HG03354 (cell line): ENCODE measurements at regions not wholly inside any gene's neighbourhood (a gene's known extent, or its start where the extent isn't known, plus 50 kb on each side); places are given as distances from the start of the nearest gene placed in this dataset.

Source experiments
- ATAC-seq: cut with Tn5 transposase; IDR thresholded peaks from one replicate; pipeline ENCODE4 v1.9.1; 2021; ENCODE audit warnings: mild to moderate bottlenecking; ENCODE audit not compliant: unreplicated experiment, poor library complexity, severe bottlenecking

DNA sequence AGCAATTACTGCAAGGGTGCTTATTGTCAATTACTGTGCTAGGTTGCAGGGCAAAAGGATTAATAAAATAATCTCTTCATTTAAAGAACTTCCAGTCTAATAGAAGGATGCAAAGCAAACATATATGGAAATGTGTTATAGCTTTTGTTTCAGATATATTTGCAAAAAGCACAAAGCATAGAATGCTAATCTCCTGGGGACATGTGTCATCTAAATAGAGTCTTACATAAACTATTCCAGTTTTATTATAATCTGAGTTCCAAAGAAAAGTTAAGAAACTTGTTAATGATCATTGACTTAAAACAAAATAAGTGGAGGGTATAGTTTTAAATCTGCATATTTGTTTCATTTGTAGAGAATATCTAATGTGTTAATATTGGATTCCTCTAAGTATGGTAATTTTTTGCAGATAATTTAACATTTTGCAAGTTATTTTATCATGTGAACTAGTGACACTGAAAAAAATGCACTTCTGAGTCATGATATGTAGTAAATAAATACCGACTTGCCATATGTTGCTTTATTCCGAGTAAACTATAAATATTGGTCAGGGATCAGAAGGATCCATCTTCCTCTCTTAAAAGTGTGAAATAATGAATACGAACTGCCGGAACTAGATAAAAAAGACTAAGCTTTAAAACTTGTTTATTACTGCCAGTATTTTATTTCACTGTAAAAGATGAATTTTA, 231.9 kb upstream of the FAT4 start:
- no peak for ATAC-seq

DNA sequence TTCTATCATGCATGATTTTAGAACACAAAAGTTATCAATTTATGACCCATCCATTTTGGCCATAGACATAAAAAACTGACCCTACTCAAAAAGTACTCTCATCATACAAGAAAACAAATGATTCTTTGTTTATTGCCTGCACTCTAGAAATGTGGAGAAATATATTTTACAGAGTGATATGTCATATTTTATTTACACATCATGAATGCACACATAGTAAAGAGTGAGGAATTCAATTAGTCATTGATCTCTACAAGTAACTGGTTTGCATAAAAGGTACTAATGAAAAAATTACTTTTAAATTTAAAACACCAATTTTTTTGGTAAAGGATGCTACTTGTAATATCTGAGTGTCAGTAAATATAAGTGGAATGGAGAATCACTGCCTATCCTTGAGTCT, 242.5 kb upstream of the FAT4 start:
- no peak for ATAC-seq

DNA sequence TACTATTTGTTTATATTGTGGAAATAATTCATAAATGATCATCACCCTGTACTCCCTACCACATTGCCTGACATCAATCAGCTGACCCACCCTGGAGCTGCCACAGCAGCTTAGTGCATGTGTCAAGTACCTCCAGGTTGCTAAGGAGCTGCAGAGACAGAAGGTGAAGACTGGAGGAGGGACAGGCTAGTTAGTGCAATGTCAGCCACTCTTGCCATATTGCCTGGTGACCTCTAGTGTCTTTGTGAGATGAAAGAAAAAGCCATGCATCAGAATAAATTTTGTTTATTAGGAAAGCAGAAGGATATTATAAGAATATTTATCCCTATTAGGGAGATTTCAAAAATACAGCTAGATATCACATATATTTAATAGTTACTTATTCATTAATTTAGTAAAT, 243.9 kb upstream of the FAT4 start:
- ATAC-seq: no peak

DNA sequence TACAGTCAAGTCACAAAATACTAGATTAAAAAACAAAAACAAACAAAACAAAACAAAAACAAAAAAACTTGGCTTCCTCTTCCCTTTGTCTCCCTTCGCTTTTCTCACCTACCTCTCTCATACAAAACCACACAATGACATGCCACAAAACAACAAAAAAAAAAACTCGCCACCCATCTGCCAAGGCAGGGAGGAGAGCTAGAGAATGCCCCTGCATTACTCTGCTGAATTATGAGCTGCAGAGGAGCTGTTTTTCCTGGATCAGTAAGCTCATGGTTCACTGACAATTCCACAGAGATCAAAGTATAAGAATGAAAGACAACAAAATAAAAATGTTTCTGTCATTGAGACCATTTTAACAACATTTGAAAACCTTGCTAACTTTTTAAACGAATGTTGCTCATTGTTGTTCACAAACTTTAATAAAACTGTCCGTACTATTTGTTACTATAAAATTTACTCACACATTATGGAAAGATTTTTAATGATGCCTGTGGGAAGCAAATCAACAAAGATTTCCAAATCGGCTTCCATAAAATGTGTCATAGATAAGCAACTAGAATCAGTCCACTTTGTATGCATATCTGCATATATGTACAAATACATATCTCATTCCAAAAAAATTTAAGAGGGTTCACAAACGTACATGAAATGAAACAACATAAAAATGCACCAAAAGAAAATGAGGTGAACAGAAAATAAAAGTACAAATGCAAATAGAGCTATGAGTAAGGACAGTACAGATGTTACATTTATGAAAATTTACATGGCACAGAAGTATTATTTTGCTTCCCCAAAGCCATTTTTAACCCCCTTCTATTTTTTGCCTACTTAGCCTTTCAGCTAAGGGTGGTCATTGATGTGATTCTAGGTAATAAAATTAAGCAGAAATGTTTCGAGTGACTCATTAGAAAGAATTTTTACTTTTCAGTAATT, 252.4 kb upstream of the FAT4 start:
- no peak for ATAC-seq

DNA sequence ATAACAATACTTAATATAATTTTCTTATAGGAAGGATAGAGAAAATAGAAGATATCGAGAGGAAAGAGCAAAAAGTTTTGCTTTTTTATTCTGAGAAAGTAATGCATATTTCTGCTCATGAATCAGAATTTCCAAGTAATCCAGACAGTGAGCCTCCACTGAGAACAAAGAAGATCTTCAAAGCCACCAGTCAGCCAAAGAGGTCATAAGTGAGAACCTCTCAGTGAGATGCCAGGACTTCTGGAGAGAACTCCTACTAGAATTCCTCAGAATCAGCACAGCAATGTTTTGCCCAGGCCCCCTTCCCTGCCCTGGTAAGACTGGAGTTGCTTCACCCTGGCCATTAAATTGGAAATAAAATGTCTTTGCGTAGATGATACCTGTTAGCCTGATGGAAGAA, 254.4 kb upstream of the FAT4 start:
- ATAC-seq: no peak

DNA sequence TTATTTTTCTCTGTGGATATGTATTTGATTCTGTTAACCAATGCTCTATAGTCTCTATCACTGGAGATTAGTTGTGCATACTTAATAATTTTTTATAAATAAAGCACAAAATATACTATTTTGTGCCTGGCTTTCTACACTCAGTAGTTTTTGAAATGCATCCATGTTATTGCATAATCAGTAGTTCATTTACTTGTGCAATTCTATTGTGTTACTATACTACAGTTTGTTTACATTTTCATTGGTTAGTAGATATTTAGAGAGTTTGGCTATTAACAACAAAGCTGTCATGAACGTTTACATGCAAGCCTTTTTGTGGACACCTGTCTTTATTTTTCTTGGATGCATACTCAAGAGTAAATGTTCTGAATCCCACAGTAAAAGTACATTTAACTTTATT, 265.0 kb upstream of the FAT4 start:
- no peak for ATAC-seq

DNA sequence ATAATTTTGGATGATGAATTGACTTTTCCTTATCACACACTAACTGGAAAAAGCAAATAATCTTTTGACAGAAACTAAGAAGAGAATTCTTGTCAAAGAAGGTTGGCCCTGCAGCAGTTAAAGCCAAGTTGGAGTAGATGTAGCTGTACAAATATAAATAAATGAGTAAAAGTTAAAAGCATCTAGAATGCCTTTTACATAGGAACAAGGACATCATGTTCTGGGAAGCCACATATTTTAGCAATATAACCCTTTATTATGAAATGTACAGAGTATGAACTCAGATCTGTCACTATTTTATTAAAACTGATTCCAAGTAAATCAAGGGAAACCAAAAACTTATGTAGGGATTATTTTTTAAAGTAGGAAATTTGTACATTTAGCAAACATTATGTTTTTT, 269.4 kb upstream of the FAT4 start:
- ATAC-seq: no peak

DNA sequence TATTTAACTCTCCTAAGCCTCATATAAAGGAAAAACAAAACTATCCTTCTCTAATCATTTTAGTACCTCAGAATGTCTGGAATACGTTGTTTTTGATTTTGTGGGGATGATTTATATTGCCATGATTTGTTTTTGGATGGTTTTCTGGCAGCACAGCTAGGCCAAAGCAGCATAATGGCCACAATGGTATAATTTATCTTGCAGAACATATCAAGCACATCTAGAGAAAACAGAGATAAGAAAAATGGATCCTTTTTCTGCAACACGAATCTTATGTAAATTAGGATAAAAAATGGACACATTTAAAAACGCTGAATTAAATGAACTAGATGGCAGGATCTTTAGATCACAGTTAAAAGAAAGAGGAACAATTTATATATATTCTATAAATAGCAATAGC, 269.9 kb upstream of the FAT4 start:
- ATAC-seq: no peak

DNA sequence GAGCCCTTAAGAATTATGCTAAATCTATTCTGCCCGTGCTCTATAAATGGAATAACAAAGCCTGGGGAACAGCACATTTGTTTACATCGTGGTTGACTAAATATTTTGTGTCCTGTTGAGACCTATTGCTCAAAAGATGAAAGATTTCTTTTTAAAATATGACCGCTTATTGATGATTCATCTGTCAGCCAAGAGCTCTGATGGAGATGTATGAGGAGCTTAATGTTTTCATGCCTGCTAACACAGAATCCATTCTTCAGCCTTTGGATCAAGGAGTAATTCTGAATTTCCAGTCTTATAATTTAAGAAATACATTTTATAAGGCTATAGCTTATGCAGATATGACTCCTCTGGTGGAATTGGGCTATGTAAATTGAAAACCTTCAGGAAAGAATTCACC, 271.3 kb upstream of the FAT4 start:
- ATAC-seq: no peak

DNA sequence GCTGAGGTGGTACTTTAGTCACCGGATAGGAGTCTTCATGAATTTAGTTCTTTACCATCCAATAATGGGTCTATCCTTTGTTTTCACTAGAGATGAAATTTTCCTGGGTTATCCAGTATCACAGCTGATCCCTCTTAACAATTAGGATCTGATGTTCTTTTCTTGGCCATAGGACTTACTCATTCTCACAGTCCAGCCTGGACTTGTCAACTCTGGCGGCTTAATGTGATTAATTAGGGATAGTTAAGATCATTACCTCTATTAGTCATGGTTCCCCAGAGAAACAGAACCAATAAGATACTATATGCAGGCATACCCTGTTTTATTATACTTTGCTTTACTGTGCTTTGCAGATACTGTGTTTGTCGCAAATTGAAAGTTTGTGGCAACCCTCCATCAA, 272.7 kb upstream of the FAT4 start:
- ATAC-seq: no peak

DNA sequence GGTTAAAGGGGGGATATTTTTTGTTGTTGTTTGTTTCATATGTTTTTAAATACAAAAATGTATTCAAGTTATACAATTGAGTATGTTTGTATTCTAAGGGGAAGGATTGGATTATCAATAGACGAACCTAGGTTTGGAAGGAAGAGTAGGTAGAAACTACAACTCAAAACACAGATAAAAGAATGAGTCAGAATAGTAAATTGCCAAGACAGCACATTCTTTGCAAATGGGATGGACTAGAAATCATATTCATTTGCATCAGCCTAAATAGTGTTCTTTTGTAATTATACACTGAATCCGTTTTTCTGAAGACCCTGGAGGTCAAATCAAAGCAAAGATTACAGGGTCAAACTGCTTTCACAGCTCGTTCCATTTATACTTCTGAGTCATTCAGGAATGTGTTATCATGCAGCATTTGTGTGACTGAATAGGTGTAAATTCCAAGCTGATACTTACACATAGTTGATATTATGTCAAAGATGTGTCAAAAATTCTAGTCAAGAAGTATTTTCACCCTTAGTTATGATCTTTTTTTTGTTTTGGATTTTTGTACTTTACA, 273.3 kb upstream of the FAT4 start:
- no peak for ATAC-seq

DNA sequence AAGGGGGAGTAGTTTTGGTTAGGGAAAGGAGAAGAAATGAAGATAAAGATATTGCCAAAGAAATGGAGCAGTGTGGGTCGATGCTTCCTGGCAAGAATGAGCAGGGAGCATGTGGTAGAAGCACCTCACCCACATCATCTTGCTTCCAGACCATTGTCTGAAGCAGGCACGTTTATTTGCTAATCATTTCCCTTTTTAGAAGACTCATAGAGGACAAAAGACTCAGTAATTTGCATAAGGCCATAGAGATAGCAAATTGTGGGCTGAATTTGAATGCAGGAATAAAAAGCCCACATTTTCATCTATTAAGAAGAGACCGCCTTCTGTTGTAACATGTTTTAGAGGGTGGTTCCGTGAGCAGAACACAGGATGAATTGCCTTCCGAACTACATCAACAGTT, 275.2 kb upstream of the FAT4 start:
- ATAC-seq: no peak

DNA sequence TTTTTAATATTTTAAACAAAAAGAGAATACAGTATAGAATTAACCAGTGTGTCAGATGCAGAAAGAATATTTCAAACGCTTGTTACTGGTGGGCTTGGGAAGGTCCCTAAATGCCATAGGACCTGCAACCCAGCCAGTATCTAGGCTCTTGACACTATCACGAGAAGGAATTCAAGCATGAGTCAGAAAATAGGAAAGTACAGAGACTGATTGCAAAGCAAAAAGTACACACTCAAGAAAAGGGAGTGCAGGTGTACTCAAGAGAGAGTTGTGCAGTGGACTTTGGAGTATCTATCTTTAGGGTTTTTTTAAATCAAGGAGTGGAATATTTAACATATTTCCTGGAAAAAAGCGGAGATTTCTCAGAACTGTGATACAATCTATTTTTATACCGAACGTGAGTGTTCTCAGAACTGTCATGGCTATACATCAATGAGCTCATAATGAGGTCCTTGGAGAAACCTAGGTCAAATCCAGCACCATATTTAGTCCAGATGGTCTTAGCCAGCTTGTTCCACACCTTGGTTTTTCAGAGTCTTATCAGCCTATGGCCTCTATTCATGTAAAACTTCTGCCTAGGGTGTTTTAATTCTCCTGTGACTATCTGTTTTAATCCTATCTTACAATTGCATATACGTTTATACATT, 291.8 kb upstream of the FAT4 start:
- ATAC-seq: no peak

DNA sequence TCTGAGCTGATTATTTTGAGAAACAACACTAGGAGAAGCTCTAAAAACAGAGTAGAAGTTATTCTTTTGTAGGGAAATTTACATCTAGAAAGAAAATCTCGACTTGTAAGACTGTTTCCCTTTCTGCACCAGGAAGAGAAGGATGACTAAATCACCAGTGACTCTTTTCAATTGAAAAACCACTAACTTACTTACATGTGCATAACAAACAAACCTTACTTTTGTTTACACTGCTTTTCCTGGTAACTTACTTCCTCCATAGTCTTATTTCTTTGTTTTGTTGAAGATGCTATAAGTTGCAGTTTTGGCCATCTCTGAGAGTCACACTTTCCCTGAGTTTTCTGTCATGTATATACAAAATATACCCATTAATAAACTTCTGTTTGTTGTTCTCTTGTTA, 293.6 kb upstream of the FAT4 start:
- ATAC-seq: no peak

DNA sequence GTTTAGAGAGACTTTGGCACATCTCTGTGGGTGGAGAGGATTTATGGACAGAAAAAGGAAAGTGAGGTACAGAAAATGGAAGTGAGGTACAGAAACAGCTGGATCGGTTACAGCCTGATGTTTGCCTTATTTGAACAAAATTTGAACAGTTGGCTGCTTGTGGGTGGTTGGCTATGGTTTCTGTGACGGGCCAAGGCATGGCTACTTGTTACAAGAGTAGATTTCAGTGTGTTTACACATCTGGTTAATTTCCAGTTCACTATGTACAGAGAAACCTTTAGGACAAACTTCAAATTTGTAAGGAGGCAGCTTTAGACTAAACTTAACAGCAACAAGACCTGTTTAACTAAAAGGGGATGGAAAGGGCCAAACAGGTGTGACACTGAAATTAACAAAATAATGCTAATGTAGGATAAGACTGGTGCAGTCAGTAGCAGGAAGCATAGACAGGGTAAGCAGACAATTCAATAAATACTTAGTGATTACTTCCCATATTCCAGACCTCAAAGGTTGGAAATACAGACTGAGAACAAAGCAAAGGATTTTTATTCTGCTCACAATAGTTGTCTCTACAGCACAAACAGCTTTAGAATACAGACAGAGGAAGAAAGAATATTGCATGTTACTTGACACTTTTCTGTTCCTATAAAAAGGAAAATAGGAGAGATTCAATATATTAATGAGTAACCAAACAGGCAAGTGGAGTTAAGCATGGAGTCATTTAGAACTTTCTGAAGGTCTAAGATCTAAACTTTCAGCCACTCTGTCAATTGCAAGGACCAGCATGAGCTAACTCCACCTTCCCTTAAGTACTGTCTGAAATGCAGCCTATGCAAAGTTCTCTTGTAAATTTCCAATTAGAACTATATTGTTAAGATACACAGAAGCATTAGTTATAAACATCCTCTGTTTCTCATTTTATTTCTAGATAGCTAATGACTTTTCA, 294.4 kb upstream of the FAT4 start:
- ATAC-seq: no peak

DNA sequence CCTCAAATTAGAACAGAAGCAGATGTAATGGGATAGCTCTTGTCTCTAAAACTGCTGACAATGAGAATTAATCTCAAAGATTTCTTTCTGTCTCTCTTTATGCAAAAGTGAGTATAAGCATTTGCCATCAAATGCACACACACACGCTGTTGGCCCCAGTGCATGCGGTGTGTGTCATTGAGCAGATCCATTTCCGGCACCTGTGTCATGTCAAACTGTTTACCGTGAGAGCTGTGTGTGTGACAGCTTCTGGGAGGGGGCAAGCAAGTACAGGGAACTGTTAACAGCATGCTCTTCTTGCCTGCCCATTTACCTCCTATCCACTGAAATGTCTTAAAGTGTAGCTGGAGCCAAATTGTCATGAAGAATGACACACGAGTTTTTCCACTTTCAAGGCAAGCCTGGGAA, 297.9 kb upstream of the FAT4 start:
- no peak for ATAC-seq

DNA sequence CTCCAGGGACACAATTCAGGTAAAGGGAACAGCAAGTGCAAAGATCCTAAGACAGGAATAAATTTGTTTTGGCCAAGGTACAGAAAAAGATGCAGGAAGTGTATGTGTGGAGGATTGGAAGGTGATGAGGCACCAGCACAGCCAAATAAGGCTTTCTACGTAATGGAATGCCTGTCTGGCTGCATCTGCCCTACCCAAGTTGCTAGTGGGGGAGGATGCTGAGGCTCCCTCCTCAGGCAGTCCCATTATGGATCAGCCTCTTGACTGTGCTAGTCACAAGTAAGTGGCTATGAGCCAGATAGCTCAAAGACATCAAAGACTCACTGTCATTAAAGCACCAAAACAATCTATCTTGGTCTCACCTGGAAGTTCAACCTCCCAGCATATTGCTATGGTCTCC, 300.9 kb upstream of the FAT4 start:
- no peak for ATAC-seq

DNA sequence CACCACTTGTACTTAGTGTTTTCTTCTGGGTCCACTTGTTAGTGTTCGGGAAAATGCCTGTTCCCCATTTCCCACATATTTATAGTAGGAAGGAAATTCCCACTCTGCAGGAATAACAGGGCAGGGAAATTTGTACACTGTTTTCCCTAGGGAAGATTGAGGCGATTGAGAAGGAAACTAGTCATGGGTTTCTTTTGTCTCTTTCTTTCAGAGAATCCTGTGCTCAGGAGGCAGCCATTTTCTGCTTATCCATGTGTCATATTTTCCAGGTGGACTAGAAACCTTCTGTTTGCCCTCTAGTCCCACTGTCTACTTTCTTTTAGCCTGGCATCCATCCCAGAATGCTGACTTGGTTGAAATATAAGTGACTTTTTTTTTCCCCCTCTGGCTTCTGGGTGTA, 299.1 kb upstream of the ANKRD50 start:
- no peak for ATAC-seq

DNA sequence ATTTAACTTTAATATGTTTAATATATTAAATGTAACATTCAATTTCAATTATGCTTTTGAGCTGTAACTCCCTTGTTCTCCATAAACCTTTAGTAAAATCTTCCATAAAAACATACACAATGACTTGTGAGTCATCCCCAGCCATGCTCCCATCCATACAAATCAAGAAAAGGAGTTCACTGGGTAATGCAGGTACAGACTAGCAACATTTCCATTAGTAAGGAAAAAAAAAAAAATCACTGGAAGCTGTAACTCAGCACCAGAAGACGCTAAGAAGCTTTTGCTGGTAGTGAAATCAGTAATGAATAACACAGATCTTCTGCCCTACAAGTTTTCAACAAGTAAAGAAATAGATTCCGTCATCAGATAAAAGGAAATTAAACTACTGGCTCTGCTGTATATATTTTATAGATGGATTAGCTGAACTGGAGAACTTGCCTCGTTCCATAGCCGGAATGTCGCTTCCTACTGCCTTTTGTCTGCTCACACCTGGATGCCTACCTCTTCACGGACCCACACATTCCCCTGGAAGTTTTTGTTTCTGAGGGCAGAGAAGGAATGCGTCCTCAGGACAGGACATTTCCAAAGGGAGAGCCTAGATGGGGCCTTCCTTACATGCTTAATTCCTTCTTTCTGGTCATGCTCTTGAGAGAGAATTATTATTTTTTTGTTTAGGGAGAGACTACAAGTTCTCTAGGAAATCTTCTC, 298.4 kb upstream of the ANKRD50 start:
- no peak for ATAC-seq
